C1 segment of cervical spinal cord (tissue), 14 donors: ENCODE measurements at regions not wholly inside any gene's neighbourhood (a gene's known extent, or its start where the extent isn't known, plus 50 kb on each side); places are given as distances from the start of the nearest gene placed in this dataset.
"Not testable (repeated sequence)": the region's sequence is repeated elsewhere in the genome, so short reads cannot be mapped to it uniquely, and the experiment has no call there.

Experiments used
- DNase-seq, 14 donors: peaks; one replicate each; lab custom pipeline; 2025; lab: John Stamatoyannopoulos, UW

DNA sequence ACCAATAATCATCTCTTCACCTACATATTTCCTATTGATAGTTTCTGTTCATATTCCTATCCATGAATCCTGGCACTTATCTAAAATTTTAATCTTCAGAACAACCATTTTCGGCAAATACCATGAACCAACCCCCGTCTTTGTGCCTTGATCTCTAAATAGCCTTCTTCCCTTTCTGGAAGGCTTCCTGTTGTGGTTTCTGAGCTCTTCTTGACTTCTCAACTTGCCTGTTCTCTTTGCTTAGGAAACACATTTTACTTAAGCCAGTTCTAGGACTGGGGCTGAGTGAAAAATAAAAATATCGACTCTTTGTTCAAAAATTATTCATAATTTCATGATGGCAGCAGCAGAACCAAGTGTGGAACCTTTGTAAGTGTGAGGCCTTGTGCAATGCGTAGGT lies 882.4 kb downstream of the C4orf33 start:
- no peak for DNase-seq

DNA sequence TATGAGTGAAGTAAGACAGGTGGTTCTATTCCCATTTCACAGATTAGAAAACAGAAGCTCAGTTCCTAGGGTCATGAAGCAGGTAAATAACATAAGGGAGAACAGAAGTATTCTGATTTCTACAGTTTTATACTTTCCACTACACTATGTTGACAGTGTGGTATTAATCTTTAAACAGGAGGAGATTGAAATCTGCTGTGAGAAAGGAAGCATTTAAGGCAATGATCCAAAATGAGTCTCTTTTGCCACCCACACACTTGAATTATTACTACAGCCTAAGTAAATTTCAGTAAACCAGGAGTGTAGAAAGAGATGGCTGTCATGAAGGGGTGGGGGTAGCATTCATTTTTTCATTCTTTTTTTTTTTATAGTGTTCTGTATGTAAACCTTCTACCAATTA lies 893.0 kb downstream of the C4orf33 start:
- no peak for DNase-seq

DNA sequence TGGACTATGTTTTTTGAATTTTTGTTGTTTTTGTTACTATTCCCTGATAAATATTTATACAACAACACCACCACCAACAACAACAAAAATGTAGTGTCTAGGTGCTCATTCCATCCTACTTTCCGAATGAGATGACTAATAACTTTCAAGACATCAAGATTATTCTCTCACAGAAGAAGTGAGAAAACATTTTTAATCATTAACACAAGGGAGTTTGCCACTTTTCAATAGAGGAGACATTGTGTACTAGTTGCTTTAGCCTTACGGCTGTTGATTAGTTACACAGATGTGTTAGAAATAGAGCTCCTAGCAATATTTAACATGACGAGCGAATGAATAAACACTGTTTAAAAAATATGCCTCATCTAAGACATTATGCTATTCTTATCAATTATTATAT lies 898.8 kb downstream of the C4orf33 start:
- no peak for DNase-seq

DNA sequence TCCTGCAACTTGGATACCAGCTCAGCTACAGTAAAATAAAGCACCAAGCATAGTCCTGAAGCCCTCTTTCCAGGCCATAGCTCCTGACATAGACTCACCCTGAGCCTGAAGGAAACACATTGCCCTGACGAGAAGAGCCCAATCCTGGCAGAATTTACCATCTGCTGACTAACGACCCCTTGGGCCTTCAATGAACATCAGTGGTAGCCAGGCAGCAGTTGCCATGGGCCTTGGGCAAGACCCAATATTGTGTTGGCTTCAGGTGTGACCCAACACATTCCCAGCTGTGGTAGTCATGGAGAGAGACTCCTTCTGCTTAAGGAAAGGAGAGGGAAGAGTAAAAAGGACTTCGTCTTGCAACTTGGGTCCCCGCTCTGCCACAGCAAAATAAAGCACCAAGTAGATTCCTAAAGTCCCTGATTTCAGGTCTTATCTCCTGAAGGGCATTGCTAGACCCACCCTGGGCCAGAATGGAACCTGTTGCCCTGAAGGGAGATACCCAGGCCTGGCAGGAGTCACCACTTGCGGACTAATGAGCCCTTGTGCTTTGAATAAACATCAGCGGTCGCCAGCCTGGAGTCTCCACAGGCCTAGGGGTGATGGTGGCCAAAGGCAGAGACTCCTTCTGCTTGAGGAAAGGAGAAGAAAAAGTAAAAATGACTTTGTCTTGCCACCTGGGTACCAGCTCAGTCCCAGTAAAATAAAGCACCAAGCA lies 902.6 kb downstream of the C4orf33 start:
- DNase-seq = no peak

DNA sequence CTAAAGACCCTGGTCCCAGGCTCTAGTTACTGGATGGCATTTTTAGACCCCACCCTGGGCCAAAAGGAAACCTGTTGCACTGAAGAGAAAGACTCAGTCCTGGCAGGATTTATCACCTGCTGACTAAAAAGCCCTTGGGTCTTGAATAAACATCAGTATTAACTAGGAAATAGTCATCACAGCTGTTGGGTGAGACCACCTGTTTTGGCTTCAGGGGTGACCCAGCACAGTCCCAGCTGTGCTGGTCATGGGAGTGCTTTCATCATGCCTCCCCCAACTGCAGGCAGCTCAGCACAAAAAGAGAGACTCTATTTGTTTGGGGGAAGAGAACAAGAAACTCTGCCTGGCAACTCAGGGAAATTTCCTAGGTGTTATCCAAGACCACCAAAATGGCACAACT lies 903.2 kb downstream of the C4orf33 start:
- DNase-seq = no peak

DNA sequence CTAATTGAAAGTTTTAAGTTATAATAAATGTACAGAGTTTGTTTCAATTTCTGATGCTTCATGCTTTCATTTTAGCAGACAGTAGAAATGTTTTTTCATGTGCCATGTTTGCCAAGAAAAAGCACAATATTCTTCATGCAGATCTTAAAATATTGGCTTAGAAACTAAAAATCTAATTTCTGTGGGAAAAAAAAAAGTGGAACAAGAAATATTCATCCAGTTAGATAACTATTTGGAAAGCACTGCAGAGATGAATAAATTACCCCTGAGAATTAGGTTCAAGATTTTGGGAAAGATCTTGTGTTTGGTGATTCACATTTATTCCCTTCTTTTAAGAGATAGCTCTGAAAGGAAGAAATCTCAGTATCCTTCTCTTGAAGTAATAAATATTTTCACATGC lies 912.5 kb downstream of the C4orf33 start:
- DNase-seq = no peak

DNA sequence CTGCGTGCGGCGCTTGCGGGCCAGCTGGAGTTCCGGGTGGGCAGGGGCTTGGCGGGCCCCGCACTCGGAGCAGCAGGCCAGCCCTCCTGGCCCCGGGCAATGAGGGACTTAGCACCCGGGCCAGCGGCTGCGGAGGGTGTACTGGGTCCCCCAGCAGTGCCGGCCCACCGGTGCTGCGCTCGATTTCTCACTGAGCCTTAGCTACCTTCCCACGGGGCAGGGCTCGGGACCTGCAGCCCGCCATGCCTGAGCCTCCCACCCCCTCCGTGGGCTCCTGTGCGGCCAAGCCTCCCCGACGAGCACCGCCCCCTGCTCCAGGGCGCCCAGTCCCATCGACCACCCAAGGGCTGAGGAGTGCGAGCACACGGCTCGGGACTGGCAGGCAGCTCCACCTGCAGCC lies 916.9 kb downstream of the C4orf33 start:
- DNase-seq = not testable (repeated sequence)

DNA sequence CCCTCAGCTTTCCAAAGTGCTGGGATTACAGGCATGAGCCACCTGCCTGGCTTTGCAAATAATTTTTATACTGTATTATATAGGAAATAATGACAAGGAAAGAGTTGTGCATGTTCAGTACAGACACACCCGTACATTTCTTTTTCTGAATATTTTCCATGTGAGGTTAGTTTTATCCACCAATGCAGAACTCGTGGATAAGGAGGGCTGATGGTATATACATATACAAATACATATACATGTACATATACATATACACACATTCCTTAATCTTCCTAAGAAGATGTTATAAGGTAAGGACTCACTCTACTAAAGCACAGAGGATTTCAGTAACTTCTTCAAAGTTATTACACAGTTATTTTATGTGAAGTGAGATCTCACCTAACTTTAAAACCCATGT lies 925.8 kb downstream of the C4orf33 start:
- no peak for DNase-seq

DNA sequence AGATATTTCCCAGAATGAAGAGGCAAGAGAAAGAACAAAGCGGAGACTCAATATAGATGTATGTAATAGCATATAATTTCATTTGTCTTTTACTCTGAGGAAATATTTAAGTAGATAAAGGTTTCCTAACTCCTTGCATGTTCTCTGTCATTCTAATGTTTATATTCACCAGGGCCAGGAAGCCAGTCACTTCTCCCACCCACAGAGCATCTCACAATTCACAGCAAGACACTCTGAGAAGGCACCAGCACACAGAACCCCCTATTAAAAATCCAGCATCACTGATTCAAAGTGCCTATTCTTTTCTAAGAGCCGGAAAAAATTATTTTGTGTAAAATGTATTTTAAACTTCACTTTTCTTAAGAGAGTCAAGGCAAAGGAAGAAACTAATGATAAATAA lies 927.1 kb downstream of the C4orf33 start:
- DNase-seq = no peak

DNA sequence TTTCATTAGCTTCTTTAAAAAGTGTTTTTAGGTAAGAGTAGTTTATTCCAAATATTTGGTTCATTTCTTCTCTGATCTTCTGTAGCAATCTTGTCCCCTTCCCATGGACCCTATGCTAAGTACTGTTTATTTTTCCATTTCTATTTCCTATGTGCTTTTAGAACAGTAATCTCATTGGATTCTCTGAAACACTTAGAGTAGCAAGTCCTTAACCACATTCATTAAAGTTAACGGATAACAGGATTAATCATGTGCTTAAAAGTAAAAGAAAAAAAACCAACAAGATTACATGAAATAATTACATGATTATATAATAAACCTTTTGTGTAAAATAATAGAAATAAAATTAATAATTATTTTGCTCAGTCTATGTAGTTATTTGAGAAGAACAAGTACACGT lies 929.7 kb downstream of the C4orf33 start:
- no peak for DNase-seq

DNA sequence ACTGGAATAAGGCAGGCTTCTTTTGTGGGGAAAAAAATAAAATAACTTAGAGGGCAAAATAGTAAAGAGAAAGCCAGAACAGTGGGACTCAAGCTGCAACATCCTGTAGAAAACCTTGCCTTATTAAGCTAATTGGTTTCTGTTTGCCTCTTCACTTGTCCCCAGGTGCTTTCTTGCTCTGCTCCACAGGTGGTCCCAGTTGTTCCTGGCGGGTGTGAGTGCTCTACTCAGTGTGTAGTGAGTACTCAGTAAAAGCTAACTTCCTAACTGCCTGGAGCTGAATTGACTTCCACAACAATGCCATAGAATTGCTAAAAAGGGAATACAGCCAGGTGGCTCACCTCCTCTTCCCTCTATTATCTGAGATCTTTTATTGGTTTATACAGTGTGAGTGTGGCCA lies 930.2 kb downstream of the C4orf33 start:
- no peak for DNase-seq

DNA sequence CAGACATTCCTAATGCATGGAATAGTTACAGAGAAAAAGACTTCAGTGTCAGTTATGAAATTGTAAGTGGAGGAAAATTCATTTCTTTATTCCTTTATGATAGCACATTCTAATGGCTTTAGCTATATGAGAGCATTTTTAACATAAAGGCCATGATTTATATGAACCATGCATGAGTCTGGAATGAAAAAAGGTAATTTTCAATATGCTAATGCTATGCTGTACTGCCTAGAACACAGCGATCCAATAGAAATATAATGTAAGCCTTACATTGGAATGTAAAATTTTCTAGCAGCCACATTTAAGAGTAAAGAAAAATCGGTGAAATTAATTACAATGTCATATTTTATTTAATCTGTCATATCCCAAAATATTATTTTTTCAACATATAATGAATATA lies 932.0 kb downstream of the C4orf33 start:
- DNase-seq = no peak

DNA sequence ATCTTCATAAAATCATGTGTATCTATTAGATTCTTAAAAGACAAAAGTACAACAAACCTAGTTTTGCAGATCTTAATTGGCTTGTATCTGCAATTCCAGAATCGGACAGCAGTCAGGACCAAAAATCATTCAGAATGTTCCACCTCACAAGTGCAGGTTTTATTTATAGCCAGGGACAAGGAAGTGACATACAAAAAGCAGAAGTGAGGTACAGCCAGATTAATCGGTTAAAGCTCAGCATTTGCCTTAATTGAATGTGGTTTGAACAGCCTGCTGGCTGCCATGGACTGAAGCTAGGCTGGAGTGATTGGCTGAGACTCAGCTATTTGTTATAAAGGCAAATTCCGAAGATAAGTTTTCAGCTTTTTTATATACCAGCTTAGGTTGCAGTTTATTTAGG lies 932.6 kb downstream of the C4orf33 start:
- no peak for DNase-seq

DNA sequence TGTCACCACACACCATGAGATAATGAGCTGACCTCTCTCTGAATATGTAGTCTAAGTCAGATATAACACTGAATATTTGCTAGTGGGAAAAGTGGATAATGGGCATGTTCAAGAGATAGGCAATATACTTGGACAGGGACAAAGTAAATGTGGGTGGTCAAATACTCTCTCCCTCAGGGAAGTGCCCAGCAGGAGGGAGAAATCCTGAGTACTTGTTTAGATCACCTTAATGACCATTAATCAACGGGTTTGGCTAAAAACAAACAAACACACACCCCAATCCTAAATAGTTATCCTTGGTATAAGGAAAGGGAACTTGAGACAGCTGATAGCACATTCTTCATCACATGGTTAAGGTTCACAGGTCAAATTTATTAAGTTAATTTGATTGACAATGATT lies 933.5 kb downstream of the C4orf33 start:
- no peak for DNase-seq

DNA sequence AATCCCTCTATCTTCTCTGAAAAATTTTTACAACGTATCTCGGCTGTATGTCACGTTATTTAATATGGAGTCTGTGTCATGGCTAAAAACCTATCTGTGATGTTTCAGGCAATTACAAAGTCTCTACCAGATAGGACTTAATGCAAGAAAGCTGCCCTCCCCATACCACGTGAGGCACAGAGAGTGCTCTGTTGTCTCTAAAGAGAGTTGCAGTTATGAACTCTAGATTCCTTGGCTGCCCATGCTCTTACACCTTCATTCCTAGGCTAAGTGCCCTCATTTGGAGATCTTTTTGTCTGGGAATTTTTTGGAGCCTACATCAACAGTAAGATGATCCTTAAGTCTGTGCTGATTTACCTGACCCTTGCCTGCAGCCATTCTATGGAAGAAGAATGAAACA lies 935.9 kb downstream of the C4orf33 start:
- no peak for DNase-seq

DNA sequence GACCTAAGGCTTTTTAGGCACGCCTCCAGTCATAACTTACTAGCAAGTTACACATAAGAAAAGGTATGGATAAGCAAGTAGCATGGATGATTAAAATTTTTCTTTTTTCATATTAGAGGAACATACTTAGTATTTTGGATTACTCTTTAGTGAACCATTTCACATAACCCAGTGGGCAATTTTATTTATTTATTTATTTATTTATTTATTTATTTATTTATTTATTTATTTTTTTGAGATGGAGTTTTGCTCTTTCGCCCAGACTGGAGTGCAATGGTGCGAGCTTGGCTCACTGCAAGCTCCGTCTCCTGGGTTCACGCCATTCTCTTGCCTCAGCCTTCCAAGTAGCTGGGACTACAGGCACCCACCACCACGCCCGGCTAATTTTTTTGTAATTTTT lies 937.7 kb downstream of the C4orf33 start:
- DNase-seq = not testable (repeated sequence)

DNA sequence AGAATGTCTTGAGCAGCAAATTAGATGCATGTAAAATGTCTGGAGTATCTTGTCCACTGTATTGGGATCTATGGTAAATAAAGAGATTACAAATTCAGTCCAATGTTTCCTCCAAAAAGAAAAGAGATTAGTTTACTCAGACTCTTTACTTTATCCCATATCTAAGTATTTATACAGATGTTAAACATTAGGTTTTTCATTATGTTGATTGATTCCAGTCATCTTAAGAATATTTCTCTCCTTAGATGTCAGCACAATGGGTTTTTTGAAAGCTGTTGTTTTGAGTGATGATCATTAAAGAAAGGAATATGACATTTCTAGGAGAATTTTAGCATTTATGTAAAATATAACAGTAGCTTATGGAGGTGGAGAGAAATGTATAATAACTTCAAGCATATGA lies 938.9 kb downstream of the C4orf33 start:
- no peak for DNase-seq

DNA sequence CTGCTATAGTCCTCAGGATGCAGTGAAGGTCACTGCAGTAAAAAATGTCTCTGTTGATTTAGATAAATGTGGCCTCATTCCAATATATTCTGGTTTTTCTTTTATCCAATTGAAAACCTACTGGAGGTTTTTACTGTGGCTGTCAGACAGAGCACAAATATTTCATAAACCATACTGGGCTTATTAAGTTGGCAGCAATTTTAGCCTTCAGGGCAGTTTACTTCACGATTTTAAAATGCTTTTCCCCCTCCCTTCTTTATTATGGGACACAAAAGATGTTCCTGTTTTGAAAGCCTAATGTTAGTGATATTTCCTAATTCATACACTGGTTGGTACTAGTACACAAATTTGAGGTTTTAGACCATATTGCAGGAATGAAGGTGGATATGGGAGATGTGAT lies 939.4 kb downstream of the C4orf33 start:
- no peak for DNase-seq

DNA sequence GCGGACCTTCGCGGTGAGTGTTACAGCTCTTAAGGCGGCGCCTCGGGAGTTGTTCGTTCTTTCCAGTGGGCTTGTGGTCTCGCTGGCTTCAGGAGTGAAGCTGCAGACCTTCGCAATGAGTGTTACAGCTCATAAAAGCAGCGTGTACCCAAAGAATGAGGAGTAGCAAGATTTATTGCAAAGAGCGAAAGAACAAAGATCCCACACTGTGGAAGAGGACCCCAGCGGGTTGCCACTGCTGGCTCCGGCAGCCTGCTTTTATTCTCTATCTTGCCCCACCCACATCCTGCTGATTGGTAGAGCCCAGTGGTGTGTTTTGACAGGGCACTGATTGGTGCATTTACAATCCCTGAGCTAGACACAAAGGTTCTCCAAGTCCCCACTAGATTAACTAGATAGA lies 941.9 kb downstream of the C4orf33 start:
- DNase-seq = not testable (repeated sequence)

DNA sequence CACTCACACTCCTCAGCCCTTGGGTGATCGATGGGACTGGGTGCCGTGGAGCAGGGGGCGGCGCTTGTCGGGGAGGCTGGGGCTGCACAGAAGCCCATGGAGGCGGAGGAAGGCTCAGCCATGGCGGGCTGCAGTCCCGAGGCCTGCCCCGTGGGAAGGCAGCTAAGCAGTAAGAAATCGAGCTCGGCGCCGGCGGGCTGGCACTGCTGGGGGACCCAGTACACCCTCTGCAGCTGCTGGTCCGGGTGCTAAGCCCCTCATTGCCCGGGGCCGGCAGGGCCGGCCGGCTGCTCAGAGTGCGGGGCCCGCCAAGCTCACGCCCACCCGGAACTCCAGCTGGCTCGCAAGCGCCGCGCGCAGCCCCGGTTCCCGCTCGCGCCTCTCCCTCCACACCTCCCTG lies 942.6 kb downstream of the C4orf33 start:
- DNase-seq = not testable (repeated sequence)

DNA sequence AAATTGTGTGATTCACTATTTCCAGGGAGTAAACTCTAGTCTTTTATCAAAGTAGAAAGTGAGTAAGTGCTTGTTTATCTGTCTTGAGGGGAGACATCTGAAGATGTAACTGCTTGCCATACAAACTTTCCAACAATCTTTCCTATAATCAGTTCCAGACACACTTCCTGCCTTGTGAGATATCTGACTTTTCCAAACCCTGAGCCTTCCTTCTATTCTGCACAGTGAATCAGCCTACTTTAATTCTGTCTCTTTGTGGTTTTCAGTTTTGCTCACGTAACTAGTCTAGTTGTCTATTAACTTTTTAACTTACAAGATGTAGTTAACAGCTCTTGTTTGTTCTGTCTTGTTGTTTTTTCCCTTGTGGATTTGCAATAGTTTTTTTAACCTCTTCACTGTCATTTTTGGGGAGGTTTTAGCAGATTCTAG lies 947.8 kb downstream of the C4orf33 start:
- no peak for DNase-seq

DNA sequence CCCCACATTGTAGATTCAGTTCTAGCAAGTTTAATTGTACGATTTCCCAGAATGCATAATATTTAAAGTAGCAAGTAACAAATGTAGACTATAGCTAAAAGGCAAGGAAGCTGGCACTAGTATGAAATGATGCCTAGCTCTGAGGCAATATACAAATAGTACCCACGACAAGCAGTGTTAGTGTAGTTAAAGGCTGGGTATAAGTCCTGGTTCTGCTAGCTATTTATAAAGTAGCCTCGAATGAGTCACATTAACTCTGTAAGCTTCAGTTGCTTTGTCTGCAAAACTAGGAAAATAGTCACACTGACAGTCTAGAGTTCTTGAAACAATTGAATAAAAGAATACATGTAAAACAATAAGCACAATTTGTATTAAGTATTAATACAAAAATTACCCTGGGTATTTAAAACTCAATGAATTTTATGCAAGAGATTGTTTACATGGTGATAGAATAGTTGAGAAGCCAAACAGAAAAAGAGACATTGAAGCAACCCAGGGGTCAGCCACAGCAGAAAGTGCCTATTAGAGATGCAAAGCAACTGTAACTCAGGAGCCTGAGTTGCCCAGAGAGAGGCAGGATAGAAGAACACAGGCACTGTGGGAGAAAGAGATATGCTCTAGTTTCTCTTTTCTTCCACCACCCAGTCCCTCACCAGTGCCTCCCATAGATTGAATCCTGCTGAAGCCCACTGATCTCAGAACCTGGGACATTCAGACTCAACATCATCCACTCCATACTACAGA lies 949.0 kb downstream of the C4orf33 start:
- no peak for DNase-seq

DNA sequence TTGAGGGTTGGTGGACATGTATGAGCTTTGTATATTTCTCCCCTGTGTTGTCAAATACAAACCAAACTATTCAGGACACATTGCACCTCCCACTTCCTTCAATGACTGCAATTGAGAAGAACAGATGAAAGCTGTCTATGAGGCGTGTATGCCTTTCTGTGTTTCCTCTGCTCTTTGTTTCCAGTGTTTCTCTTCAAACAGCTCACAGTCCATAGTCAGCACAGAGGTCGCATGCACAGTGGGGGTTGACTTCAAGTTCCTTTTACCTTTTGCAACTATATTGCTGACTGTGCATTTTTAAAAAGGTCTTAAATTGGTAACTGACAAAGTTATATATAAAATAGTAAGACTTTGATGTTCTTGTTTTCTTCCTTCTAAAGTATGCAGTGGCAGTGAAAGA lies 957.8 kb downstream of the C4orf33 start:
- DNase-seq = no peak
